GM18870 (cell line): ENCODE measurements at regions not wholly inside any gene's neighbourhood (a gene's known extent, or its start where the extent isn't known, plus 50 kb on each side); places are given as distances from the start of the nearest gene placed in this dataset.
"Not testable (repeated sequence)": the region's sequence is repeated elsewhere in the genome, so short reads cannot be mapped to it uniquely, and the experiment has no call there.

ENCODE experiments used
- ATAC-seq: cut with Tn5 transposase; IDR thresholded peaks from one replicate; pipeline ENCODE4 v1.9.1; 2021; ENCODE audit warnings: moderate library complexity; ENCODE audit not compliant: unreplicated experiment

GRCh38 chr13:54261856-54262255, 1233.2 kb downstream of the OLFM4 start:
- ATAC-seq: no peak

- ATAC-seq: no peak
Observed at GRCh38 chr13:54263868-54264267, 1235.3 kb downstream of the OLFM4 start.

GRCh38 chr13:54267253-54267668, 1238.6 kb downstream of the OLFM4 start:
- ATAC-seq: not testable (repeated sequence)

- not testable (repeated sequence) for ATAC-seq
Observed at GRCh38 chr13:54268013-54268695, 1239.5 kb downstream of the OLFM4 start.

GRCh38 chr13:54287062-54287764, 1258.6 kb downstream of the OLFM4 start:
- ATAC-seq: no peak

- ATAC-seq: no peak
Observed at GRCh38 chr13:54301085-54301484, 1272.5 kb downstream of the OLFM4 start.

- no peak for ATAC-seq
Observed at GRCh38 chr13:54305377-54305776, 1276.8 kb downstream of the OLFM4 start.

- no peak for ATAC-seq
Observed at GRCh38 chr13:54312885-54313284, 1284.3 kb downstream of the OLFM4 start.

- ATAC-seq: no peak
Observed at GRCh38 chr13:54317722-54318121, 1289.1 kb downstream of the OLFM4 start.

- ATAC-seq: no peak
Observed at GRCh38 chr13:54337540-54337939, 1308.9 kb downstream of the OLFM4 start.

GRCh38 chr13:54347531-54347930, 1318.9 kb downstream of the OLFM4 start:
- no peak for ATAC-seq

GRCh38 chr13:54356209-54356608, 1327.6 kb downstream of the OLFM4 start:
- no peak for ATAC-seq

GRCh38 chr13:54356849-54357248, 1328.2 kb downstream of the OLFM4 start:
- no peak for ATAC-seq

GRCh38 chr13:54357284-54357933, 1328.8 kb downstream of the OLFM4 start:
- no peak for ATAC-seq

GRCh38 chr13:54361460-54361859, 1332.8 kb downstream of the OLFM4 start:
- ATAC-seq: no peak

- ATAC-seq: no peak
Observed at GRCh38 chr13:54366728-54367127, 1338.1 kb downstream of the OLFM4 start.

- ATAC-seq: no peak
Observed at GRCh38 chr13:54367639-54368271, 1339.1 kb downstream of the OLFM4 start.

GRCh38 chr13:54368387-54368786, 1339.8 kb downstream of the OLFM4 start:
- no peak for ATAC-seq

- ATAC-seq: no peak
Observed at GRCh38 chr13:54373211-54373610, 1344.6 kb downstream of the OLFM4 start.

GRCh38 chr13:54379461-54379860, 1350.8 kb downstream of the OLFM4 start:
- no peak for ATAC-seq

GRCh38 chr13:54383604-54384003, 1355.0 kb downstream of the OLFM4 start:
- no peak for ATAC-seq

- ATAC-seq: no peak
Observed at GRCh38 chr13:54387625-54388024, 1359.0 kb downstream of the OLFM4 start.
